HG02588 (cell line): ENCODE measurements at regions not wholly inside any gene's neighbourhood (a gene's known extent, or its start where the extent isn't known, plus 50 kb on each side); places are given as distances from the start of the nearest gene placed in this dataset.
"Not testable (repeated sequence)": the region's sequence is repeated elsewhere in the genome, so short reads cannot be mapped to it uniquely, and the experiment has no call there.

Source experiments
- ATAC-seq: cut with Tn5 transposase; IDR thresholded peaks from one replicate; pipeline ENCODE4 v1.9.1; 2021; ENCODE audit warnings: mild to moderate bottlenecking, moderate library complexity; ENCODE audit not compliant: unreplicated experiment

DNA sequence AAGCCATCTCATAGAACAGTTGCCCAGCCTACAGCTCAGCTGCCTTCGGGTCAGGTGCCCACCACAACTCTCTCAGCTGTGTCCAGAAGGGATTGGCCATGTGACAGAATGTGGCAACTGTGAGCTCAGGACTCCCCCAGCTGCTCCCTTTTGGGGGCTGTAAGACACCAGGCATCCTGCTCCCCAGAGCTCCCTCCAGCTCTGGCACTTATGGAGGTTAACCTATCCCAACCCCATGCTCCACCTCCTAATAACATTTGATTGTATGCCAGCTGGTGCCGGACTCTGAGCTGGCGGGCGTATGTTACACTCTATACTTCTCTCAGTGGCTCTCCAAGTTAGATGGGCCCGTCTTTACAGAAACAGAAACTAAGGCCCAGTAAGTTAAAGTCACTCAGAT, 222.8 kb downstream of the FAM43A start:
- ATAC-seq: no peak

DNA sequence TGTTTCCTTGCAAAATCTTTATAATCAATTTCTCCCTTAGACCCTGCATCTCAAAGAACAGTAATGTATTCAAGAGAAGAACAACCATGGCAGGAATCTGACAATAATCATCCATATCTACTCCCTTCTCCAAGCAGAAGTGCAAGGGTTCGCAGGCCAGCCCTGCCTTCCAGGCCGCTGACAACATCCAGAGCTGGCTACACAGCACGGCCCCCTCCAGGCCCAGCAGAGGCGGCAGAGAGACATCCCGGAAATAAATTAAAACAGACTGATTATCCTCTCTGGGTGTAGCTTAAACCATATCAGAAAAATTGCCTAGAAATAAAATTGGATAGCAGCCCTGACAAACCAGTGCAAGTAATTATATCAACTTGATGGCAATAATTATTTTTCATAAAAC, 223.3 kb downstream of the FAM43A start:
- no peak for ATAC-seq

DNA sequence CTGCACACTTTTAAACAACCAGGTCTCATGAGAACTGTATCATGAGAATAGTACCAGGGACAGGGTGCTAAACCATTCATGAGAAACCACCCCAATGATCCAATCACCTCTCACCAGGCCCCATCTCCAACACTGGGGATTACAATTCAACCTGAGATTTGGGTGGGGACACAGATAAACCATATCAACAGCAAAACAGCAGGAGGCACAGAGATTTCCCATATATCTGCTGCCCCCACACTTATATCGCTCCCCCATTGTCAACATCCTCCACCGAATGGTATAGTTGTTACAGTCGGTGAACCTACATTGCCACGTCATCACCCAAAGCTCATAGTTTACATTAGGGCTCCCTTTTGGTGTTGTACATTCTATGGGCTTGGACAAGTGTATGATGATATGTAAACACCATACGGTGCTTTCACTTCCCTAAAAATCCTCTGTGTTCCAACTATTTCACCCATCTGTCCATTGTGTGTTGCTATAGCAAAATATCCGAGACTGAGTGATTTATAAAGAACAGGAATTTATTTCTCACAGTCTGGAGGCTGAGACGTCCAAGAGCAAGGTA, 224.8 kb downstream of the FAM43A start:
- no peak for ATAC-seq

DNA sequence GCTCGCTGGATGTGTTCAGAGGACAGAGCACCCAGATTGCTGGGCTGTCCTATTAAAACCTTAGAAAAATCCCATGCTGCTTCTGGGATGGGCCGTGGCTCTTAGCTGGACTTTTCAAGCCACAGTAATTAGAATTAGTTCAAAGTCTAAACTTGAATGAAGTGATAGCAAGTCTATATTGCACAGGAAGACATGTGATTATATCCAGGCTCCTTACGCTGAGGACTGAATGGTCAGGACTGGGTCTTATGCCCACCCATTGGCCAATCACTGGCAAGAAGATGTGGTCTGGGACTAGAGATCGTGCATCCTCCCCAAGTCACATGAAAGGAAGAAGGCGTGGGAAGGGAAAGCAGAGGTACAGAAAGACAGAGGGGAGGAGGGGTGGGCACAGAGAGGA, 227.6 kb downstream of the FAM43A start:
- ATAC-seq: no peak

DNA sequence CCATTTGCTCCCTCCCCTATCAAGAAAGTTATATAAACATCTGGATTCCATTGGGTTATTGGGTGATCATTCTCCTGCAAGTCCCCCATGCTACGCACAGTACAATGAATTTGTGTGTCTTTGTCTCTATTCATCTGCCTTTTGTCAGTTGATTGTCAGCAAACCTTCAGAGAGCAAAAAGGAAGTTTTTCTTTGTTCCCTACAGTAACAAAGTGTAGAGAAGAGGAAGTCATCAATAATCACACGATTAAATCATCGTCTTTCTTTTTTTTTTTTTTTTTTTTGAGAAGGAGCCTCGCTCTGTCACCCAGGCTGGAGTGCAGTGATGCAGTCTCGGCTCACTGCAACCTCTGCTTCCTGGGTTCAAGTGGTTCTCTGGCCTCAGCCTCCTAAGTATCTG, 239.2 kb downstream of the FAM43A start:
- not testable (repeated sequence) for ATAC-seq

DNA sequence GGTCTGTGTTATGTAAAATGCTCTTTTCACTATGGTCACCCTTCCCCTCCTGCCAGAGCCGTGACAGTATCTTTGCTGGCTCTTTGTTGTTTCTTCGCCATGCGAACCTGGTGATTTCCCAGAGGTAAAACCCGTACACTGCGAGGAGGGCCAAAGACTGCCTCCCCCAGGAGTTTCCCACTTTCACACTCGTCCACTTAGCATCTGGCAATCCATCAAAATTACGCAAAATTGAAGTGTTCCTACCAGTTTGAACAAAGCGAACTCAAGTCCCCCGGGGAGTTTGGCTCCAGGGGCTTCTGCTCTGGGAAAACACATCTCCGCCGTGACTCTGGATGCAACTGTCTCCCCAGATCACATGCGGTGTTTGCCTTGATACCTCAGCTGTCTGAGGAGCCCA, 239.9 kb downstream of the FAM43A start:
- ATAC-seq: no peak

DNA sequence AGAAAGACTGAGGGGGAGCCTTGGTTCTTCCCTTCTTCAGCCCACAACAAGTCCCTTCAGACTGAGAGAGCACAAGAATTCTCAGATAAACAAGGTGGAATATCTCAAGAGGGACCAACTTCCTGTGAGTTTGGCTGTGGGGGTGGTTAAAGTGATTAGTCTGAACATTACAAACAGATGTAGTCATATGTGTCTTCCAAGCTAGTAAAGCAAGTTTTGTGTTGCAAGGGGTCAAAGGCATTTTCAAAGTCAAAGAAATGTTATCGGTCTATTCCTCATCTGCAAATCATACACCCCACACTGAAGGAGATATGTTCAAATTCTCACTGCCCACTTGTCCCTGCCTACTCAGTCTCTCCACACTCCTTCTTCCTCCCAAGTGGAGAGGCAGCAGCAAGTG, 242.5 kb downstream of the FAM43A start:
- ATAC-seq: no peak

DNA sequence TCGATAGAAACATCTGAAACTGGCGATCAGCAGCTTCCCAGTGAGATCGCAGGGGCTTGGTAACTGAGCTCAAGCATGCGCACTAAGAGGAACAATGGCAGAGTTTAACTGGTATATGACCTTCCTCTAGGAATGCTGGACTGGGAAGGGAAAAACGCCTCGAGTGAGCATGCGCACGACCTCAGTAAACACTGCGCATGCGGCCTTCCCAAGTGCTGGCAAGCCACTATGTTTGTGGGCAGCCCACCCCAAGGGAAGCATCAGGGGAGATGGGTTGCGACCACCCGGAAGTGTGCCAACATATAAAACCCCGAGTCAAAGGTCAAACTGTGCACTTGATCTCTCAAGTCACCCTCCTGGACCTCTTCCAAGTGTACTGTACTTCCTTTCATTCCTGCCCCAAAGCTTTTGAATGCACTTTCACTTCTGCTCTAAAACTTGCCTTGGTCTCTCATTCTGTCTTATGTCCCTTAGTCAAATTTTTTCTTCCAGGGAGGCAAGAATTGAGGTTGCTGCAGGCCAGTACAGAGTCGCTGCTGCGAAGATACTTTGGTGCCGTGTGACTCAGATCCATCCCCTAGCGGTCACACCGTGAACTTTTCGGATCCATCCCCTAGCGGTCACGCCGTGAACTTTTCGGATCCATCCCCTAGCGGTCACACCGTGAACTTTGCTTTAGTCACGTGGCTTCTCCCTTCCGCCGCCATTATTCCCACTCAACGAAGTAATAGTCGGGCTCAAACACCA, 243.3 kb downstream of the FAM43A start:
- no peak for ATAC-seq

DNA sequence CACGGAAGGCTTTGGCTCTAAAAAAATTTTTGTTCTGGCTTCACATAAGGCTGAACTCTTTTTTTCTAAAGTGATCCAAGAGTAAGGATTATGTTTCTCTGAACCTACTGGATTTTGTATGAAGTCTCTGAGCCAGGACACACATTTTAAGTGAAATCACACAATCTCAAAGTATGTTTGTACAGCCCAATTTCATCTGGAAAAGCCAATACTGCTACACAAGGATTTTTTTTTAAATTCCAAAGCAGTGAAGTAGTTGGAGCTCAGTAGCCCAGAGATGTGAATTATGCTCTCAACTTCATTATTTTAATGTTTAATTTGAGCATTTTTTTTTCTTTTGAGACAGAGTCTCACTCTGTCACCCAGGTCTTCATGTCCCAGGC, 243.9 kb downstream of the FAM43A start:
- no peak for ATAC-seq

DNA sequence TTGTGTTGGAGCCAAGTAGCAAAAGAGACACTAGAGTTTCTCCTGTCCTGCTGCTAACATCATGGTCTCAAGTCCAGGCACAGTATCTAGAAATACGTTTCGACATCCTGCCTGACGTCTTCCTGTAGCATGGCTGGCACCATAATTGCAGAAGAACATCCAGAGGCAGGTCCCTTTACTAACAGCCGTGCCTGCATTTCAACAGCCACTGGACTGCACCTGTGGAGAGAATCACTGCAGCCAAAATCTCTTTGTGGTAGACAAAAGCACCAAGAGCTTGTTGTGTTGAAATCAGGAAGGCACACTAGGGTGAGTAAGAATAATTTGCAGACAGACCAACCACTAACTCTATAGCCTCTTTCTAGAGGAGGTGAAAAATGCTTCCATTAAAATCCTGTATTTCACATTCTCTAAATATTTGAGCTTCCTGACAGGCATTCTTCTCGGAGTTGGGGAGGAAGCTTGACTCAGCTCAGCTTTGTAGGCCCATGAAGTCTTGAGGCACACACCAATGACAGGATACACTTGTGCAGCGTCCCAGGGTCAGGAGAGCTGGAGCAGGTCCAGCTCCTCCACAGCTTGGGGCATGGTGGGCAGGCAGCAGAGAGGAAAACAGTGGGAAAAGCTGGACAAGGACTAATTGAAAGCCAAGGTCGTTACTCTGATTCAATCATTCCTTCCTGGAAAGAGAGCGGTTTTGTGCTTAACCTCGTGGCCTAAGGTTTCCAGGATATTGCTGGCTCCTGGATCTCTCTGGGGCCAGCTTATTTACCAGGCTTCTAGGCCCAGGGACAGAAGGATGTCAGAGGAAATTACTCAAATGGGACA, 244.9 kb downstream of the FAM43A start:
- ATAC-seq: no peak

DNA sequence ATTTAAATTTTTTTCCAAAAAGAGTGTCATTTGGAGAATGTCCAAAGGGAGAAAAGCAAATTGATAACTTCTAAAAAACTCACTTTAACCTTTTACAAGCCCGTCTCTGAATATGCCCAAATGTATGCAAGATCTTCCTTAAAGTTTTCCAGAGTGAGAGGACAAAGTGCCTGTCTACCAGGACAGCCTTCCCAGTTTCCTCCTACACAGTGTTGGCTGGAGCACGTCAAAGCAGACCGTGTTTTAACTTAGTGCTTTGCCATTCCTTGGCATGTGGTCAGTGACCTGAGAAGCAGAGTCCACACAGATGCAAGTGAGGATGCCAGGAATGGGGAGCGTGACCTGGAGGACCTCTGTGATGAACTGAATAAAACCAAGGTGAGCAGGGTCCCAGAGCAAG, 245.7 kb downstream of the FAM43A start:
- ATAC-seq: no peak

DNA sequence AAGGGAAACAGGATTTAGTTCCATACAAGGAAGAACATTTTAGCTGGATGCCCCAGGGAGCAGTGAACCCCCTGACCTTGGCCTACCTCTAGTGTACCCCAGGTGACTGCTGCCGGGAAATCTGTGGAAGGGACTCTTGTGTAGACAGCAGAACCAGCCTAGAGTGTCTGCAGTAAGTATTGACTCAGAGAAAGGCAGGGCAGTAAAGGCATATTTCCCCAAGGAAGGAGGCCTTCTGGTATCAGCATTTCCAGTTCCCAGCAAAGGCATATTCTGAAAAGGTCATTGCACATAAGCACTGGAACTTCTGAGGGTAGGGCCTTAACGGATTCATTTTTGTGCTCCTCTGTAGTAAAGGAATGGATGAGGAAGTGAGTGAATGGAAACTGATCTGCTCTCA, 246.2 kb downstream of the FAM43A start:
- ATAC-seq: no peak

DNA sequence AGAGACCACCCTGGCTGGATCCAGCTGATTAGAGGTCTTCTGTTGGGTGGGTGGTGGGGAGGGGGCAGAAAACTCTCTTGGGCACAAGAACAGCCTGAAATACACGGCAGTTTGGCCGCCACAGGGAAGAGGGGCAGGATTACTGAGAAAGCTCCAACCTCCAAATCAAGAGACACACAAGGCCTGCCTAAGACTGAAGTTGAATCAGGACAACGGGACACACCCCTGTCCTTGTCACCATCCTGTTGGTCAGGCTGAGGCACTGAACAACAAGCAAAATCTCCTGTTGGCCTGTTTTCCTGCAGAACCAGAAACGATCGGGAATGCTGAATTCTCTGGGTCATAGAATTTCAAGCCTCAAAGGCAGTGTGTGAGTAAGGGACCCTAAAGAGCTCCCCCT, 247.8 kb downstream of the FAM43A start:
- ATAC-seq: no peak

DNA sequence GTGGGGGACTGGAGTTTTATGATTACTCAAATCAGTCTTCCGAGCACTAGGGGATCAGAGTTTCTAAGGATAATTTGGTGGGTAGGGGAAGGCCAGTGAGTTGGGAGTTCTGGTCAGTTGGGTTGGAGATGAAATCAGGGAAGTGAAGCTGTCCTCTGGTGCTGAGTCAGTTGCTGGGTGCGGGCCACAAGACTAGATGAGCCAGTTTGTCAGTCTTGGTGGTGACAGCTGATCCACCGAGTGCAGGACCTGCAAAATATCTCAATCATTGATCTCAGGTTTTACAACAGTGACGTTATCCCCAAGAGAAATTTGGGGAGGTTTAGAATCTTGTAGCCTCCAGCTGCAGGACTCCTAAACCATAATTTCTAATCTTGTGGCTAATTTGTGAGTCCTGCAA, 249.4 kb downstream of the FAM43A start:
- no peak for ATAC-seq

DNA sequence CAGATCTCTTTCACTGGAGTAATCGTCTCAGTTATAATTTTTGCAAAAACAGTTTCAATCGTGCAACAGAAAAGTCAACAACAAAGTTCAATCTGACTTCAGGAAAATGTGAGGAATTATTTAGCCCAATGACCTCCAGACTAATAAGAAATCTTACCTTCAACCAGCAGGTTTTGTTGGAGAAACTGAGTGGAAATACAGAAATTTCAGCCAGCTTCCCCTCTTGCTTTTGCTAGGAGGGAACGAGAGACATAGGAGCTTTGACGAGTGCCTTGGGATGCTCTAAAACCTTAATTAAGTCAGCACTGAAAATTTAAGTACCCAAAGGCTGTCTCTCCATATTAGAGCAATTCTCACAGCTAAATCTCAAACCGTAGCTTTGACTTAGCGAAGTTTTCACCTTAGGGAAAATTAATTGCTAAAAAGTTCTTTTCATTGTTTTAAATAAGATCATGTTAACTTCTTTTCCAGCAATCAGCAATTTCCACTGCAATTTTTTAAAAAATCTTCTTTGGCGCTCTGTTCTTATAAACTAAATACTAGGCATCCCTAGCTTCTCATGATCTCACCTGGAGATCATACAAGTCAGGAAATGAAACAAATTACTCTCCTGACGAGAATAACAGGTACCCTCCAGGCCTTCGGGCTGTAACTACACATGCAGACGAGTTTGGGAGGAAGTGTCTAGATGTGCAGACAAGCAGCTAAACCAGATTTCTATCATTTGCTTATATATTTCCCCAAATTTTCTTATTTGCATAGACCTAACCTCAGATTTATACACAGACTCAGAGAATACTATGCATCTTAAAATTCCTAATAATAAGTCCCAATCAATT, 250.2 kb downstream of the FAM43A start:
- ATAC-seq: no peak

DNA sequence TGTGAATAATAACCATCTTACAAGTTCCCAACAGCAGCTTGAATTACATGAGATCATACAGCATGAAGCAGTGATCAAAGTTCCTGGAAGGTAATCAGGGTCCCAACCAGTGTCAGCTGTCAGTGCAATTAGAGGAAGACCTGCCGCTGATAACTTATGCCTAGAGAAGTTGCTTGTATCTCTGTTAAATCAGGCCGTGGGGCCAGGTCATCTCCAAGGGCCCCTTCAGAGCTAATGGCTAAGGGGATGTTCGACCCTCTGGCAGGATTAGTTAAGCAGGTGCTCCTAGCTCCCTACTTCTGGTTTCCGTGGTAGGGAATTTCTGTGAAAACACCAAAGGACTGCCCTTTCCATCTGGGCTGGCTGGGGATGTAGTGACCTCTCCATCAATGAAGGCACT, 251.0 kb downstream of the FAM43A start:
- no peak for ATAC-seq

DNA sequence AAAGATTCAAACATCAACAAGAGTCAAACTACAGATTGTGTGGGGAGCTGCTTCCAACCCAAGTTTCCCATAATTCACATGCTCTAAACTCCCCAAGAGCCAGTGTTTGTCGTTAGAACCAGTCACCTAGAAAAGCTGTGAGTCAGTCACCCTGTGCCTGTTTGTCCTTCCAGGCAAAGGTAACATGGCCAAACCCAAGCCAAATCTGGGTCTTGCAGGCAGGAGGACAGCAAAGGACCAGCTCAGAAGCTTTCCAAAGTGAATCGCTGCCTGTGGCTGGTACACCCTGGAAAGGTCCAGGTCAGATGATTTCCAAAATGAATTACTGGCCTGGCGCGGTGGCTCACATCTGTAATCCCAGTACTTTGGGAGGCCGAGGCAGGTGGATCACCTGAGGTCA, 251.5 kb downstream of the FAM43A start:
- ATAC-seq: no peak

DNA sequence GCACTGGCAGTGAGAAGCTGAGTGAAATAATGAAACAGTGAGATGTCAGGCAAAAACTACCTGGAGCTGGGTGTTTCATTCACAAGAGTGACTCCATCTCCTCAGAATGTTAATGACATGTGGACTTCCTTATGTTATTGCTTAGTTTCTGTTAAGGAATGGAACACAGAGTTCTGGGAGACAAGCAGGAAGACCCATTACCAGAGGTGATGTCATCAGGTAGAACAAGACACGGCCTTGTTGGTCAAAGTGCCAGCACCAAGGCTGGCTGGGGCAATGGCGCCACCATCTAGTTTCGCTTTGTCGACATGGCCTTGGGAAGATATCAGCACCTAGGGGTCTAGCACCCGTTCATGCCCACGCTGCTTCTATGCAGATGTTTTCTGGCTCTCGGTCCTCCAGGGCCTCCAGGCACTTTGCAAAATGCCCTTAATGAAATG, 252.2 kb downstream of the FAM43A start:
- ATAC-seq: no peak

DNA sequence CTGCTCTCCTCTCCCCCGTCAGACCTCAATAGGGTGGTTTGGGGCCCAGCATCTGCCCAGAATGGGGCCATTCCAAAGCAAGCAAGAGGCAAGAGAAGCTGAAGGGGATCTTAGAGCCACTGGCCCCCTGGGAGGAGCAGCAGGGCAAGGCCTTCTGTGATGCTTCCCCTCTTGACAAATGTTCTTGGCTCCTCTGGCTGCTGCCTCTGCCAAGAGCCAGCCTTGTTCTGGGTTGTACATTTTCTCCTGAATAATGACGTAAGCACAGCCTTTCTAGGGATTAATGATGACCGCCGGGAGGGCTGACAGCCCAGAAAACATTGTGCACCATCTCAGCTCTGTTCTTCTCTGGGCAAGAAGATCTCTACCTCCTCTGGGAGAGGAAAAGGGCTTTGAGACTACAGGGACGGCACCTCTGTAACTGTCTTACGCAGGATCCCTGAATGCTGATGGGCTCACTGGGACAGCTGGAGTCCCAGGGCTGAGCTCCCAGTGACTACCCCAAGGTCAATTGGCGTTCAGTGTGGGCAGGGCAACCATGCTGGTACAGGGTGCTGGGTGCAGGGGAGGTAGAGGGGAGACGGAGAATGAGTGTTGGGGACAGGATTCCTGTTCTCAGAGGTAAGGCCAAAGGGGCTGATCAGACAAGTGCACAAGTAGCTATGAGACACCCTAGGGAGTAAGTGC, 253.3 kb downstream of the FAM43A start:
- no peak for ATAC-seq

DNA sequence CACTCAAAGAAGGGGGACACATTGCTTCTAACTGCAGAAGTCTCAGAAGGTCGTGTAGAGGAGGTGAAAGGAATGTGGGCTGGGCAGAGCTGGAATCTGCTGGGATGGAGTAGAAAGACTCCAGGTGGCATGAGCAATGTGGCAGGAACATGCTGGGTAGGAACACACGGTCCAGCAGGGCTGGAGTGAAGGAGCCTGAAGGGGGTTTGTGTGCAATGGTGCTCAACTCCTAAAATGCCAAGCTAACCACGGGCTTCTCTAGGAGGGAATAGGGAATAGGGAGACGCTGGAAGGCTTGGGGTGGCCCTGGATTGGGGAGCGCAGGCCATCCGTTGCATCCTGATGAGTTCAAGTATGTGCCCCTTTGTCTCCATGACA, 253.8 kb downstream of the FAM43A start:
- ATAC-seq: no peak
